ENCODE measurements at regions not wholly inside any gene's neighbourhood (a gene's known extent, or its start where the extent isn't known, plus 50 kb on each side); places are given as distances from the start of the nearest gene placed in this dataset.
A peak's percentile ranks its signal among the peaks of the same experiment; 100 is the strongest.

- WGBS (ENCODE audit: insufficient coverage) = 41% methylated on average over 3 of the region's 7 CpGs
- Histone ChIP-seq H3K9me3 (replicated peaks; ENCODE audit: control insufficient read depth, low read depth, low read length) (no peaks in the 10 kb centered on the region), H3K36me3 (ENCODE audit: control insufficient read depth, insufficient read depth, low read length) (no peaks in the 10 kb centered on the region), H3K27me3 (ENCODE audit: control insufficient read depth, insufficient read depth, low read length) (no peaks in the 10 kb centered on the region), H3K4me1 (ENCODE audit: control insufficient read depth, insufficient read depth, low read length) (peaks cover 8% of the 10 kb centered on the region), H3K27ac (ENCODE audit: low read length) (no peak overlapping the region), H3K4me3 (ENCODE audit: low read length) (no peak overlapping the region)
- DNase-seq = peak; percentile 48
Measured at GRCh38 chr12:118680356-118680963, 300.9 kb upstream of the SRRM4 start.

- no peak for DNase-seq
- Histone ChIP-seq H3K27ac (ENCODE audit: low read length) (no peak overlapping the region), H3K9me3 (replicated peaks; ENCODE audit: control insufficient read depth, low read depth, low read length) (no peaks in the 10 kb centered on the region), H3K36me3 (ENCODE audit: control insufficient read depth, insufficient read depth, low read length) (no peaks in the 10 kb centered on the region), H3K27me3 (ENCODE audit: control insufficient read depth, insufficient read depth, low read length) (no peaks in the 10 kb centered on the region), H3K4me3 (ENCODE audit: low read length) (no peak overlapping the region), H3K4me1 (ENCODE audit: control insufficient read depth, insufficient read depth, low read length) (peaks cover 15% of the 10 kb centered on the region)
- WGBS (ENCODE audit: insufficient coverage) = 55% methylated on average over 1 of the region's 3 CpGs
Measured at GRCh38 chr12:118682656-118683055, 298.7 kb upstream of the SRRM4 start.

DNA sequence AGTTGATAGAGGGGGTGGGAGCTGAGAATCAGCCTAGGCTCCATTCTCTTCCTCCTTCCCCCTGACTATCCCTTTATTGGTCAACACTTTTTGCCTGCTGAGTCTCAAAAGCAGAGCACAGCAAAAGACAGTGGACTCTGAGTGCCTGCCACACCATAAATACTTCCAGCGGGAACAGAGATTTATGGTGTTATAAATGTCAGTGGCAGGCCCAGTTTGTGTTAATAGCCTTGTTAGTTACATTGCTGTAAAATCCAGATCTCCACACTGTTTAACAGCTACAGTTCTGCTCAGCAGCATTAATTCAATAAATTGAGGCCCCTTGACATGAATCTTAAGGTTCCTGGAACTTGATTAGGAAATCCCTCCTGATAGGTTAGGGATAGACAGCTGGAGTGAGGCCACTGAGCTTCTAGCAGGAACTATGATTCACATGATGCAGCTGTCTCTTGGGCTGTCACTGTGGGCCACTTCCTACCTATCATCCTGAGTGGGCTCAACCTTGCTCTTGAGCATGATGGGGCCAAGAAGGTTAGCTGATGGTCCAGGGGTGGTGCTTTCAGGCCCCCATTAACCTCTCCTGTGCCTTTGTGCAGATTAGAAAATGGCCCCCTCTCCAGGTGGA is 295.2 kb upstream of the SRRM4 start:
- peak; percentile 33 for DNase-seq
- Histone ChIP-seq H3K9me3 (replicated peaks; ENCODE audit: control insufficient read depth, low read depth, low read length) (no peaks in the 10 kb centered on the region), H3K4me1 (ENCODE audit: control insufficient read depth, insufficient read depth, low read length) (peaks cover 13% of the 10 kb centered on the region), H3K27ac (ENCODE audit: low read length) (peak overlapping the region; percentile 7), H3K36me3 (ENCODE audit: control insufficient read depth, insufficient read depth, low read length) (no peaks in the 10 kb centered on the region), H3K27me3 (ENCODE audit: control insufficient read depth, insufficient read depth, low read length) (no peaks in the 10 kb centered on the region), H3K4me3 (ENCODE audit: low read length) (no peak overlapping the region)
- WGBS (ENCODE audit: insufficient coverage) = no CpG with 5 or more reads among the region's 1 CpG

- no peaks in the 10 kb centered on the region for H3K27me3 ChIP-seq (ENCODE audit: control insufficient read depth, insufficient read depth, low read length)
- no peaks in the 10 kb centered on the region for H3K9me3 ChIP-seq (replicated peaks; ENCODE audit: control insufficient read depth, low read depth, low read length)
- no peak overlapping the region for H3K4me3 ChIP-seq (ENCODE audit: low read length)
- H3K27ac ChIP-seq (ENCODE audit: low read length) = peak overlapping the region; percentile 69
- peak; percentile 80 for DNase-seq
- H3K4me1 ChIP-seq (ENCODE audit: control insufficient read depth, insufficient read depth, low read length) = peaks cover 25% of the 10 kb centered on the region
- H3K36me3 ChIP-seq (ENCODE audit: control insufficient read depth, insufficient read depth, low read length) = no peaks in the 10 kb centered on the region
- WGBS (ENCODE audit: insufficient coverage) = 0% methylated on average over 1 of the region's 3 CpGs
Measured at GRCh38 chr12:118689793-118690192, 291.5 kb upstream of the SRRM4 start.

- DNase-seq = peak; percentile 51
- WGBS (ENCODE audit: insufficient coverage) = no CpG with 5 or more reads among the region's 3 CpGs
- Histone ChIP-seq H3K27ac (ENCODE audit: low read length) (no peak overlapping the region), H3K36me3 (ENCODE audit: control insufficient read depth, insufficient read depth, low read length) (no peaks in the 10 kb centered on the region), H3K27me3 (ENCODE audit: control insufficient read depth, insufficient read depth, low read length) (no peaks in the 10 kb centered on the region), H3K4me1 (ENCODE audit: control insufficient read depth, insufficient read depth, low read length) (peaks cover 26% of the 10 kb centered on the region), H3K4me3 (ENCODE audit: low read length) (no peak overlapping the region), H3K9me3 (replicated peaks; ENCODE audit: control insufficient read depth, low read depth, low read length) (no peaks in the 10 kb centered on the region)
Measured at GRCh38 chr12:118690506-118690905, 290.8 kb upstream of the SRRM4 start.

GRCh38 chr12:118694128-118694775 is 287.1 kb upstream of the SRRM4 start:
- peaks cover 16% of the 10 kb centered on the region for H3K4me1 ChIP-seq (ENCODE audit: control insufficient read depth, insufficient read depth, low read length)
- H3K36me3 ChIP-seq (ENCODE audit: control insufficient read depth, insufficient read depth, low read length) = no peaks in the 10 kb centered on the region
- peak; percentile 74 for DNase-seq
- H3K4me3 ChIP-seq (ENCODE audit: low read length) = no peak overlapping the region
- peak overlapping the region; percentile 35 for H3K27ac ChIP-seq (ENCODE audit: low read length)
- no peaks in the 10 kb centered on the region for H3K9me3 ChIP-seq (replicated peaks; ENCODE audit: control insufficient read depth, low read depth, low read length)
- H3K27me3 ChIP-seq (ENCODE audit: control insufficient read depth, insufficient read depth, low read length) = no peaks in the 10 kb centered on the region
- 56% methylated on average over 10 of the region's 11 CpGs for WGBS (ENCODE audit: insufficient coverage)

- no peak overlapping the region for H3K4me3 ChIP-seq (ENCODE audit: low read length)
- no peaks in the 10 kb centered on the region for H3K4me1 ChIP-seq (ENCODE audit: control insufficient read depth, insufficient read depth, low read length)
- no peaks in the 10 kb centered on the region for H3K27me3 ChIP-seq (ENCODE audit: control insufficient read depth, insufficient read depth, low read length)
- H3K36me3 ChIP-seq (ENCODE audit: control insufficient read depth, insufficient read depth, low read length) = no peaks in the 10 kb centered on the region
- no peaks in the 10 kb centered on the region for H3K9me3 ChIP-seq (replicated peaks; ENCODE audit: control insufficient read depth, low read depth, low read length)
- no peak overlapping the region for H3K27ac ChIP-seq (ENCODE audit: low read length)
- 43% methylated on average over 1 of the region's 5 CpGs for WGBS (ENCODE audit: insufficient coverage)
- no peak for DNase-seq
Measured at GRCh38 chr12:118704527-118705241, 276.7 kb upstream of the SRRM4 start.

DNA sequence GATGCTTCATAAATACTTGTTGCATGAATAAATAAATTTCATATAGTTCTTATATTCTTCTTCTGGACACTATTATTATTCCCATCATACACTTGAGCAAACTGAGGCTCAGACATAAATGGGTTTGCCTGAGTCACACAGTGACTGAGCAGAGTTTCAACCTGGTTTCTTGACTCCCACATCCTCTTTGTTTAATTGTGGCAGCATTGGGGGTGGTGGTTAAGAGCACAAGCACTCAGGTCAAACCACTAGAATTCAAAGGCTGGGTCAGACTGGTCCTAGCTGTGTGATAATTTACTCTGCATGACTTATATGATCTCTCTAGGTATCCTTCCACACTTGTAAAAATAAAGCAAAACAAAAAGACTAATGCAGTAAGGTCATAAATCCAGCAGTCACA is 274.9 kb upstream of the SRRM4 start:
- DNase-seq = no peak
- H3K4me3 ChIP-seq (ENCODE audit: low read length) = no peak overlapping the region
- H3K27me3 ChIP-seq (ENCODE audit: control insufficient read depth, insufficient read depth, low read length) = no peaks in the 10 kb centered on the region
- H3K4me1 ChIP-seq (ENCODE audit: control insufficient read depth, insufficient read depth, low read length) = no peaks in the 10 kb centered on the region
- no peaks in the 10 kb centered on the region for H3K36me3 ChIP-seq (ENCODE audit: control insufficient read depth, insufficient read depth, low read length)
- no peak overlapping the region for H3K27ac ChIP-seq (ENCODE audit: low read length)
- no peaks in the 10 kb centered on the region for H3K9me3 ChIP-seq (replicated peaks; ENCODE audit: control insufficient read depth, low read depth, low read length)

DNA sequence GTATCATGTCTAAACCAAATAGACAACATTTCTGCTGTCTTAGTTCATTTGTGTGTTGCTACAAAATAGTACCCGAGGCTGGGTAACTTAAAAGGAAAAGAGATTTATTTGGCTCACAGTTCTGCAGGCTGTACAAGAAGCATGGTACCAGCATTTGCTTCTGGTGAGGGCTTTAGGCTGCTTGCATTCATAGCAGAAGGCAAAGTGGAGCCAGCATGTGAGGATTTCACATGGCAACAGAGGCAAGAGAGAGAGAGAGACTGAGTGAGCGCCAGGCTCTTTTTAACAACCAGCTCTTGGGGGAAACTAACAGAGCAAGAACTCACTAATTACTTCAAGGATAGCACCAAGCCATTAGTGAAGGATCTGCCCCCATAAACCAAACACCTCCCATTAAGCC is 271.4 kb upstream of the SRRM4 start:
- WGBS (ENCODE audit: insufficient coverage) = no CpG with 5 or more reads among the region's 2 CpGs
- Histone ChIP-seq H3K27ac (ENCODE audit: low read length) (no peak overlapping the region), H3K4me3 (ENCODE audit: low read length) (no peak overlapping the region), H3K4me1 (ENCODE audit: control insufficient read depth, insufficient read depth, low read length) (no peaks in the 10 kb centered on the region), H3K27me3 (ENCODE audit: control insufficient read depth, insufficient read depth, low read length) (no peaks in the 10 kb centered on the region), H3K36me3 (ENCODE audit: control insufficient read depth, insufficient read depth, low read length) (no peaks in the 10 kb centered on the region), H3K9me3 (replicated peaks; ENCODE audit: control insufficient read depth, low read depth, low read length) (no peaks in the 10 kb centered on the region)
- no peak for DNase-seq

- no CpG with 5 or more reads among the region's 1 CpG for WGBS (ENCODE audit: insufficient coverage)
- DNase-seq = no peak
- Histone ChIP-seq H3K27me3 (ENCODE audit: control insufficient read depth, insufficient read depth, low read length) (no peaks in the 10 kb centered on the region), H3K9me3 (replicated peaks; ENCODE audit: control insufficient read depth, low read depth, low read length) (no peaks in the 10 kb centered on the region), H3K27ac (ENCODE audit: low read length) (no peak overlapping the region), H3K4me3 (ENCODE audit: low read length) (no peak overlapping the region), H3K36me3 (ENCODE audit: control insufficient read depth, insufficient read depth, low read length) (no peaks in the 10 kb centered on the region), H3K4me1 (ENCODE audit: control insufficient read depth, insufficient read depth, low read length) (no peaks in the 10 kb centered on the region)
Measured at GRCh38 chr12:118711185-118711584, 270.2 kb upstream of the SRRM4 start.
